Activated CD4-positive, CD25-positive, alpha-beta regulatory T cell (primary cell): ENCODE measurements at regions not wholly inside any gene's neighbourhood (a gene's known extent, or its start where the extent isn't known, plus 50 kb on each side); places are given as distances from the start of the nearest gene placed in this dataset.

ENCODE experiments used
- DNase-seq, 4 experiments: peaks; one replicate each; lab custom pipeline; 2025; lab: John Stamatoyannopoulos, UW

DNA sequence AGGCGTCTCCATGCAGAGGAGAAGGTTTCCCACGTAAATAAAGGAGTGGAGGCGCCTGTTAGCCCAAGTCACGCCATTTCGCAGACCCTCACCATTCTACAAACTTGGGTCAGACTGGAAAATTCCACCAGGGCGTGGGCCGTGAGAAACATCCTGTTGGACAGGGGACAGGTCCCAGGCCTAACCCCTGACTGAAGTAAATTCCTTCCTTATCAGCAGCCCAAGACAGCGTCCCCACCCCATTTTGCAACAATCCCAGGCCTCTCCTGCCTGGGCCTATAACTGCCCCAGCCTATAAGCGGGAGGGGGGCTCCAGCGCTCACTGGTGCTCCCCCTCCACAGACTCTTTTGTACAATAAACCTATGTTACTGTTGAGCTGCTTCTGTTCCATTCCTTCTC, 57.3 kb upstream of the CBLN2 start:
- no peak for DNase-seq
